Neural cell (in vitro differentiated cells): ENCODE measurements at regions not wholly inside any gene's neighbourhood (a gene's known extent, or its start where the extent isn't known, plus 50 kb on each side); places are given as distances from the start of the nearest gene placed in this dataset.

Source experiments
- CTCF ChIP-seq: fragments of 450-650 bp; IDR thresholded peaks from 2 replicates; pipeline ENCODE4 v1.5.1; 2014; ENCODE audit warnings: antibody characterized with exemption, mild to moderate bottlenecking, moderate library complexity; ENCODE audit not compliant: poor library complexity, severe bottlenecking
- EZH2 ChIP-seq: fragments of 200-600, 300-800 bp; shearing (Covaris generic), sonication (generic); IDR thresholded peaks from 2 replicates; pipeline ENCODE4 v1.6.1; 2014; ENCODE audit warnings: antibody characterized with exemption, low read length, borderline replicate concordance, mild to moderate bottlenecking; ENCODE audit not compliant: insufficient read depth, poor library complexity, severe bottlenecking
- MXI1 ChIP-seq: fragments of 450-650 bp; conservative IDR thresholded peaks from 2 replicates; pipeline ENCODE4 v1.6.1; 2014; ENCODE audit warnings: antibody characterized with exemption, mild to moderate bottlenecking; ENCODE audit not compliant: poor library complexity, severe bottlenecking
- POLR2AphosphoS5 ChIP-seq: IDR thresholded peaks from 2 replicates; pipeline ENCODE4 v1.6.1; 2012
- RAD21 ChIP-seq: fragments of 450-650 bp; conservative IDR thresholded peaks from 2 replicates; pipeline ENCODE4 v1.6.1; 2014; ENCODE audit warnings: antibody characterized with exemption, mild to moderate bottlenecking, moderate library complexity
- REST ChIP-seq: IDR thresholded peaks from 2 replicates; pipeline ENCODE4 v1.6.1; 2012; ENCODE audit warnings: borderline replicate concordance
- SMC3 ChIP-seq: fragments of 450-650 bp; conservative IDR thresholded peaks from 2 replicates; pipeline ENCODE4 v1.6.1; 2014; ENCODE audit warnings: antibody characterized with exemption, mild to moderate bottlenecking, moderate library complexity; ENCODE audit not compliant: poor library complexity
- TAF1 ChIP-seq: IDR thresholded peaks from 2 replicates; pipeline ENCODE4 v1.6.1; 2012; ENCODE audit warnings: low read depth

- TF ChIP-seq CTCF (no peak), POLR2AphosphoS5 (no peak), TAF1 (no peak), MXI1 (no peak), REST (no peak), SMC3 (no peak), EZH2 (no peak), RAD21 (no peak)
Observed at GRCh38 chr10:125472010-125472607, 210.9 kb downstream of the TEX36 start.
